IMR-90 (cell line): ENCODE measurements at regions not wholly inside any gene's neighbourhood (a gene's known extent, or its start where the extent isn't known, plus 50 kb on each side); places are given as distances from the start of the nearest gene placed in this dataset.

ENCODE experiments used
- ATAC-seq: fragments of 200-7000 bp; cut with Tn5 transposase; 2 replicates; pipeline ENCODE4 v1.9.1; 2020; ENCODE audit warnings: low read depth, mild to moderate bottlenecking, moderate library complexity
- BruUV-seq: library from RNA; stranded (reverse); fragments of 400-500 nt; replicated peaks from 2 replicates; lab custom pipeline; 2021; lab: Mats Ljungman, UMichigan
- CTCF ChIA-PET: fragments of 300-600 bp; formaldehyde crosslinking; extraction: SDS; loops from one replicate; lab custom pipeline; 2021; ENCODE audit warnings: antibody characterized with exemption; lab: Yijun Ruan, JAX
- POLR2A ChIA-PET: fragments of 300-600 bp; sonication (Branson Sonifier 250); formaldehyde crosslinking; loops from one replicate; lab custom pipeline; 2022; ENCODE audit warnings: antibody characterized with exemption; ENCODE audit not compliant: unreplicated experiment; lab: Charles Lee
- DNase-seq: peaks from one replicate; pipeline ENCODE4 v3.0.0; 2013
- H2AFZ ChIP-seq: replicated peaks from 2 replicates; pipeline ENCODE3; 2013; ENCODE audit warnings: low read length, mild to moderate bottlenecking; ENCODE audit not compliant: poor library complexity
- H2AK5ac ChIP-seq: 2 replicates; pipeline ENCODE4 v1.6.1; 2013; ENCODE audit warnings: low read depth, low read length, inconsistent platforms
- H2AK9ac ChIP-seq: replicated peaks from 2 replicates; pipeline ENCODE3; 2013; ENCODE audit warnings: mild to moderate bottlenecking, low read depth, low read length, moderate library complexity; ENCODE audit not compliant: poor library complexity
- H2BK120ac ChIP-seq: 2 replicates; pipeline ENCODE4 v1.6.1; 2013; ENCODE audit warnings: low read depth, low read length, inconsistent platforms
- H2BK15ac ChIP-seq: 3 replicates; pipeline ENCODE4 v1.6.1; 2013; ENCODE audit warnings: low read depth, low read length, inconsistent platforms
- H2BK20ac ChIP-seq: 2 replicates; pipeline ENCODE4 v1.6.1; 2013; ENCODE audit warnings: low read depth, mild to moderate bottlenecking, inconsistent platforms, low read length, moderate library complexity
- H2BK5ac ChIP-seq: 2 replicates; pipeline ENCODE4 v1.6.1; 2013; ENCODE audit warnings: mild to moderate bottlenecking, low read depth, low read length, inconsistent platforms; ENCODE audit not compliant: poor library complexity, severe bottlenecking
- H3K14ac ChIP-seq: replicated peaks from 2 replicates; pipeline ENCODE4 v1.6.1; 2013; ENCODE audit warnings: low read depth, low read length, inconsistent platforms
- H3K18ac ChIP-seq: 2 replicates; pipeline ENCODE4 v1.6.1; 2013; ENCODE audit warnings: low read depth, low read length, control low read depth
- H3K23ac ChIP-seq: 2 replicates; pipeline ENCODE4 v1.6.1; 2013; ENCODE audit warnings: low read depth, low read length, inconsistent platforms
- H3K27ac ChIP-seq: 2 replicates; pipeline ENCODE4 v1.5.1; 2013; ENCODE audit warnings: mild to moderate bottlenecking, control low read depth, low read length; ENCODE audit not compliant: insufficient read depth
- H3K27me3 ChIP-seq: 2 replicates; pipeline ENCODE4 v1.6.1; 2013; ENCODE audit warnings: low read length; ENCODE audit not compliant: control insufficient read depth, insufficient read depth
- H3K36me3 ChIP-seq: 2 replicates; pipeline ENCODE4 v1.6.1; 2013; ENCODE audit warnings: low read length, mixed read lengths; ENCODE audit not compliant: control insufficient read depth, insufficient read depth
- H3K4ac ChIP-seq: 2 replicates; pipeline ENCODE4 v1.6.1; 2013; ENCODE audit warnings: low read depth, low read length, inconsistent platforms
- H3K4me1 ChIP-seq: 2 replicates; pipeline ENCODE4 v1.6.1; 2013; ENCODE audit warnings: low read length, mixed read lengths; ENCODE audit not compliant: control insufficient read depth, insufficient read depth
- H3K4me2 ChIP-seq: 2 replicates; pipeline ENCODE4 v1.6.1; 2013; ENCODE audit warnings: low read depth, mild to moderate bottlenecking, control low read depth, low read length, moderate library complexity
- H3K4me3 ChIP-seq: 2 replicates; pipeline ENCODE4 v1.5.1; 2013; ENCODE audit warnings: low read depth, mild to moderate bottlenecking, control low read depth, low read length, moderate library complexity; ENCODE audit not compliant: insufficient read depth
- H3K56ac ChIP-seq: 2 replicates; pipeline ENCODE4 v1.6.1; 2013; ENCODE audit warnings: low read length, inconsistent platforms; ENCODE audit not compliant: insufficient read depth; ENCODE audit errors: extremely low read depth
- H3K79me1 ChIP-seq, 2 experiments: 2 replicates each; pipeline ENCODE4 v1.6.1; 2013; ENCODE audit warnings: low read length in 2 of 2, inconsistent platforms in 1 of 2, low read depth in 1 of 2
- H3K9ac ChIP-seq: 2 replicates; pipeline ENCODE4 v1.6.1; 2013; ENCODE audit warnings: low read depth, low read length, control low read depth
- H3K9me1 ChIP-seq: 2 replicates; pipeline ENCODE4 v1.6.1; 2013; ENCODE audit warnings: low read length, inconsistent platforms; ENCODE audit not compliant: insufficient read depth
- H3K9me3 ChIP-seq: 2 replicates; pipeline ENCODE4 v1.6.1; 2013; ENCODE audit warnings: low read length; ENCODE audit not compliant: control insufficient read depth, insufficient read depth
- H4K20me1 ChIP-seq: 2 replicates; pipeline ENCODE4 v1.6.1; 2013; ENCODE audit warnings: low read length, inconsistent platforms; ENCODE audit not compliant: insufficient read depth
- H4K5ac ChIP-seq: 2 replicates; pipeline ENCODE4 v1.6.1; 2013; ENCODE audit warnings: mild to moderate bottlenecking, low read depth, low read length, control low read depth
- H4K8ac ChIP-seq, 2 experiments: 2 replicates each; pipeline ENCODE4 v1.6.1; 2013; ENCODE audit warnings: low read depth in 2 of 2, low read length in 2 of 2, control low read depth in 1 of 2, inconsistent platforms in 1 of 2
- H4K91ac ChIP-seq: 2 replicates; pipeline ENCODE4 v1.6.1; 2013; ENCODE audit warnings: low read depth, low read length, inconsistent platforms; ENCODE audit not compliant: insufficient read depth
- FOS ChIP-seq: fragments of 150-350 bp; IDR thresholded peaks from 2 replicates; pipeline ENCODE4 v1.6.1; 2016; ENCODE audit warnings: low read depth, low read length
- MAFK ChIP-seq: IDR thresholded peaks from 2 replicates; pipeline ENCODE4 v1.6.1; 2012; ENCODE audit warnings: low read depth, low read length, improper control_type of control experiment
- MAZ ChIP-seq: IDR thresholded peaks from 2 replicates; pipeline ENCODE4 v1.6.1; 2012; ENCODE audit warnings: low read depth, mild to moderate bottlenecking, low read length, improper control_type of control experiment, moderate library complexity, borderline replicate concordance
- MXI1 ChIP-seq: IDR thresholded peaks from 2 replicates; pipeline ENCODE4 v1.6.1; 2012; ENCODE audit warnings: low read depth, mild to moderate bottlenecking, low read length, moderate library complexity, borderline replicate concordance
- RAD21 ChIP-seq: IDR thresholded peaks from 2 replicates; pipeline ENCODE4 v1.6.1; 2012; ENCODE audit warnings: low read length, improper control_type of control experiment
- RCOR1 ChIP-seq: IDR thresholded peaks from 2 replicates; pipeline ENCODE4 v1.6.1; 2012; ENCODE audit warnings: mild to moderate bottlenecking, low read length, improper control_type of control experiment; ENCODE audit not compliant: insufficient replicate concordance
- RFX5 ChIP-seq: IDR thresholded peaks from 2 replicates; pipeline ENCODE4 v1.8.0; 2012; ENCODE audit warnings: low read depth, mild to moderate bottlenecking, low read length, moderate library complexity
- dilution Hi-C: fragments of 300-500 bp; cut with HindIII; formaldehyde crosslinking; loops from one replicate; pipeline ENCODE4 v1.14.3; 2018; ENCODE audit warnings: low sequenced_read_pairs; ENCODE audit not compliant: unreplicated experiment
- in situ Hi-C: fragments of 300-500 bp; cut with MboI; formaldehyde crosslinking; loops from 3 replicates; pipeline ENCODE4 v1.14.3; 2019; ENCODE audit warnings: low sequenced_read_pairs, inconsistent platforms, mixed read lengths
- intact Hi-C: fragments of 100-400 bp; cut with micrococcal nuclease; formaldehyde crosslinking; loops from 2 replicates; pipeline ENCODE4 v1.10.0; 2022
- TF ChIP-seq, protein P1 (sequence below): conservative IDR thresholded peaks from 2 replicates; pipeline ENCODE4 v1.5.1; 2012; ENCODE audit warnings: mild to moderate bottlenecking, low read depth, low read length, improper control_type of control experiment
- TF ChIP-seq, protein P2 (sequence below): fragments of 150-350 bp; IDR thresholded peaks from 2 replicates; pipeline ENCODE4 v1.6.1; 2017; ENCODE audit warnings: mild to moderate bottlenecking, antibody characterized with exemption, low read length, low read depth
- TF ChIP-seq, protein P3 (sequence below): fragments of 150-350 bp; IDR thresholded peaks from 2 replicates; pipeline ENCODE4 v1.6.1; 2016; ENCODE audit warnings: low read depth, mild to moderate bottlenecking, low read length, moderate library complexity, borderline replicate concordance

DNA sequence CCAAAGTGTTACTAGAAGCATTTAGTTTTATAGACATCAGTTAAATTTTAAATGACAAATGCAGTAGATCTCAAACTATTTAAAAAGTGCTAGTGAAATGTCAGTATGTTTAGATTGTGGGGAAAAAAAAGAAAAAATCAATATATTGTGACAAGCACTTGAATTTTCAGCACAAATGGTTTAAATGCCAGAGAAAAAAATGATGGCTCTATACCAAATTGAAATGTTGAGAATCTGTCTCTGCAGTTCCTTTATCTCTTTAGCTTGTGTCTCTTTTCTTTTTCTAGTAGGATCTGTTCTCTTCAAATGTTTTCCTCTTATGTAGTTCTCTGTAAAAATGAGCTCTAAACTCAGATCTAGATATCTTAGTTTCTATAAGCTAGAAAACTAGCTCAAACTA lies 682.6 kb upstream of the GCFC2 start:
- no peak overlapping the region for H4K5ac ChIP-seq
- H3K27ac ChIP-seq: no peak overlapping the region
- H3K56ac ChIP-seq: no peak overlapping the region
- peaks cover 2% of the 10 kb centered on the region; the same call in 1 of the 2 replicates for H3K9me3 ChIP-seq
- no peak overlapping the region for H3K4me2 ChIP-seq
- H2BK120ac ChIP-seq: no peak overlapping the region
- intact Hi-C loops: no loop called here
- H3K27me3 ChIP-seq: no peaks in the 10 kb centered on the region
- H4K8ac ChIP-seq: no peak overlapping the region
- H2BK20ac ChIP-seq: no peak overlapping the region
- no peak overlapping the region for H3K14ac ChIP-seq
- POLR2A ChIA-PET: no interaction called here
- ATAC-seq (no peak), DNase-seq (no peak)
- H3K18ac ChIP-seq: no peak overlapping the region
- TF ChIP-seq, protein P1, sequence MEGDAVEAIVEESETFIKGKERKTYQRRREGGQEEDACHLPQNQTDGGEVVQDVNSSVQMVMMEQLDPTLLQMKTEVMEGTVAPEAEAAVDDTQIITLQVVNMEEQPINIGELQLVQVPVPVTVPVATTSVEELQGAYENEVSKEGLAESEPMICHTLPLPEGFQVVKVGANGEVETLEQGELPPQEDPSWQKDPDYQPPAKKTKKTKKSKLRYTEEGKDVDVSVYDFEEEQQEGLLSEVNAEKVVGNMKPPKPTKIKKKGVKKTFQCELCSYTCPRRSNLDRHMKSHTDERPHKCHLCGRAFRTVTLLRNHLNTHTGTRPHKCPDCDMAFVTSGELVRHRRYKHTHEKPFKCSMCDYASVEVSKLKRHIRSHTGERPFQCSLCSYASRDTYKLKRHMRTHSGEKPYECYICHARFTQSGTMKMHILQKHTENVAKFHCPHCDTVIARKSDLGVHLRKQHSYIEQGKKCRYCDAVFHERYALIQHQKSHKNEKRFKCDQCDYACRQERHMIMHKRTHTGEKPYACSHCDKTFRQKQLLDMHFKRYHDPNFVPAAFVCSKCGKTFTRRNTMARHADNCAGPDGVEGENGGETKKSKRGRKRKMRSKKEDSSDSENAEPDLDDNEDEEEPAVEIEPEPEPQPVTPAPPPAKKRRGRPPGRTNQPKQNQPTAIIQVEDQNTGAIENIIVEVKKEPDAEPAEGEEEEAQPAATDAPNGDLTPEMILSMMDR: no peak
- TF ChIP-seq FOS (no peak), MAZ (no peak), RFX5 (no peak), MAFK (no peak), MXI1 (no peak), RAD21 (no peak), RCOR1 (no peak)
- TF ChIP-seq, protein P2, sequence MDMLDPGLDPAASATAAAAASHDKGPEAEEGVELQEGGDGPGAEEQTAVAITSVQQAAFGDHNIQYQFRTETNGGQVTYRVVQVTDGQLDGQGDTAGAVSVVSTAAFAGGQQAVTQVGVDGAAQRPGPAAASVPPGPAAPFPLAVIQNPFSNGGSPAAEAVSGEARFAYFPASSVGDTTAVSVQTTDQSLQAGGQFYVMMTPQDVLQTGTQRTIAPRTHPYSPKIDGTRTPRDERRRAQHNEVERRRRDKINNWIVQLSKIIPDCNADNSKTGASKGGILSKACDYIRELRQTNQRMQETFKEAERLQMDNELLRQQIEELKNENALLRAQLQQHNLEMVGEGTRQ: no peak
- TF ChIP-seq, protein P3, sequence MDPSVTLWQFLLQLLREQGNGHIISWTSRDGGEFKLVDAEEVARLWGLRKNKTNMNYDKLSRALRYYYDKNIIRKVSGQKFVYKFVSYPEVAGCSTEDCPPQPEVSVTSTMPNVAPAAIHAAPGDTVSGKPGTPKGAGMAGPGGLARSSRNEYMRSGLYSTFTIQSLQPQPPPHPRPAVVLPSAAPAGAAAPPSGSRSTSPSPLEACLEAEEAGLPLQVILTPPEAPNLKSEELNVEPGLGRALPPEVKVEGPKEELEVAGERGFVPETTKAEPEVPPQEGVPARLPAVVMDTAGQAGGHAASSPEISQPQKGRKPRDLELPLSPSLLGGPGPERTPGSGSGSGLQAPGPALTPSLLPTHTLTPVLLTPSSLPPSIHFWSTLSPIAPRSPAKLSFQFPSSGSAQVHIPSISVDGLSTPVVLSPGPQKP: no peak
- no peak overlapping the region for H2AK9ac ChIP-seq
- no peaks in the 10 kb centered on the region for H3K79me1 ChIP-seq
- CTCF ChIA-PET: no interaction called here
- no peaks in the 10 kb centered on the region for H3K4me1 ChIP-seq
- H3K9ac ChIP-seq: no peak overlapping the region
- H4K91ac ChIP-seq: no peak overlapping the region
- no peak overlapping the region for H2BK5ac ChIP-seq
- H4K20me1 ChIP-seq: no peaks in the 10 kb centered on the region
- no peak overlapping the region for H2AK5ac ChIP-seq
- no TSS peak for BruUV-seq
- dilution Hi-C loops: no loop called here
- H2AFZ ChIP-seq: no peak overlapping the region
- no peak overlapping the region for H2BK15ac ChIP-seq
- in situ Hi-C loops: no loop called here
- H3K4ac ChIP-seq: no peak overlapping the region
- H3K23ac ChIP-seq: no peak overlapping the region
- H3K4me3 ChIP-seq: no peak overlapping the region
- no peaks in the 10 kb centered on the region for H3K36me3 ChIP-seq
- no peaks in the 10 kb centered on the region for H3K9me1 ChIP-seq
